HCT116 (cell line): ENCODE measurements at regions not wholly inside any gene's neighbourhood (a gene's known extent, or its start where the extent isn't known, plus 50 kb on each side); places are given as distances from the start of the nearest gene placed in this dataset.

Experiments used
- ATAC-seq: fragments of 200-7000 bp; cut with Tn5 transposase; 2 replicates; pipeline ENCODE4 v1.9.1; 2020; ENCODE audit warnings: mild to moderate bottlenecking, moderate library complexity
- BruUV-seq: library from RNA; stranded (reverse); fragments of 400-500 nt; replicated peaks from 2 replicates; lab custom pipeline; 2021; lab: Mats Ljungman, UMichigan
- CTCF ChIA-PET: fragments of 300-600 bp; sonication (Branson Sonifier 250); formaldehyde crosslinking; loops from one replicate; lab custom pipeline; 2021; ENCODE audit warnings: antibody characterized with exemption; lab: Charles Lee
- POLR2A ChIA-PET: fragments of 300-600, 350-600 bp; sonication (Branson Sonifier 250); formaldehyde crosslinking; loops from one replicate; lab custom pipeline; 2021; ENCODE audit warnings: antibody characterized with exemption; lab: Charles Lee
- RAD21 ChIA-PET, 2 experiments: fragments of 300-600 bp; sonication (Branson Sonifier 250); formaldehyde crosslinking; loops; one replicate each; lab custom pipeline; 2023; ENCODE audit warnings: low total read pairs in 2 of 2; ENCODE audit not compliant: uncharacterized antibody in 2 of 2, unreplicated experiment in 2 of 2, low non-redundant PET in 1 of 2; lab: Charles Lee
- DNase-seq: peaks from one replicate; pipeline ENCODE4 v3.0.0-alpha.2; 2010; ENCODE audit warnings: low read depth, low spot score
- H2AFZ ChIP-seq: fragments of 200-600 bp; shearing (Covaris generic), sonication (generic); 2 replicates; pipeline ENCODE4 v1.6.1; 2017; ENCODE audit warnings: low read depth, mixed run types, mixed read lengths, antibody characterized with exemption, low read length; ENCODE audit not compliant: poor library complexity, severe bottlenecking
- H3K27ac ChIP-seq: 2 replicates; pipeline ENCODE4 v1.5.1; 2012; ENCODE audit warnings: low read depth, low read length
- H3K27me3 ChIP-seq: fragments of 200-600 bp; sonication (generic); 2 replicates; pipeline ENCODE4 v1.6.1; 2016; ENCODE audit warnings: mixed run types, low read length, mixed read lengths; ENCODE audit not compliant: insufficient read depth
- H3K36me3 ChIP-seq, 2 experiments: fragments of 200-500 bp in 1 of 2; fragments of 200-600 bp in 1 of 2; sonication (Bioruptor generic) in 1 of 2; sonication (generic) in 1 of 2; 2 replicates each; pipeline versions ENCODE4 v1.5.1 to v1.6.1; 2014 to 2016; ENCODE audit warnings: low read length in 2 of 2, inconsistent platforms in 1 of 2, mixed read lengths in 1 of 2, mixed run types in 1 of 2; ENCODE audit not compliant: insufficient read depth in 2 of 2, control insufficient read depth in 1 of 2
- H3K4me1 ChIP-seq, 2 experiments: fragments of 200-600 bp in 1 of 2; sonication (generic) in 1 of 2; 2 replicates each; pipeline versions ENCODE4 v1.5.1 to v1.6.1; 2012 to 2017; ENCODE audit warnings: low read length in 2 of 2, inconsistent platforms in 1 of 2, mild to moderate bottlenecking in 1 of 2, mixed read lengths in 1 of 2, mixed run types in 1 of 2, moderate library complexity in 1 of 2; ENCODE audit not compliant: insufficient read depth in 2 of 2, control insufficient read depth in 1 of 2
- H3K4me2 ChIP-seq: fragments of 200-600 bp; sonication (generic); 2 replicates; pipeline ENCODE4 v1.6.1; 2017; ENCODE audit warnings: mixed run types, low read length, mixed read lengths
- H3K4me3 ChIP-seq, 2 experiments: fragments of 200-600 bp in 1 of 2; sonication (generic) in 1 of 2; replicated peaks in 1 of 2; 2 replicates each; pipeline ENCODE4 v1.5.1; 2011 to 2016; ENCODE audit warnings: low read length in 2 of 2, control low read depth in 1 of 2, low read depth in 1 of 2, mild to moderate bottlenecking in 1 of 2, mixed read lengths in 1 of 2, mixed run types in 1 of 2
- H3K79me2 ChIP-seq: fragments of 200-600 bp; sonication (generic); 2 replicates; pipeline ENCODE4 v1.6.1; 2017; ENCODE audit warnings: mild to moderate bottlenecking, mixed run types, low read length, moderate library complexity, mixed read lengths; ENCODE audit not compliant: insufficient read depth
- H3K9ac ChIP-seq: fragments of 200-600 bp; sonication (generic); 2 replicates; pipeline ENCODE4 v1.6.1; 2016; ENCODE audit warnings: low read length, mixed read lengths
- H3K9me2 ChIP-seq: fragments of 200-600 bp; sonication (generic), shearing (Covaris generic); 2 replicates; pipeline ENCODE4 v1.6.1; 2017; ENCODE audit warnings: mixed run types, mild to moderate bottlenecking, moderate library complexity; ENCODE audit not compliant: insufficient read depth
- H3K9me3 ChIP-seq, 2 experiments: fragments of 200-500 bp in 1 of 2; fragments of 200-600 bp in 1 of 2; sonication (Bioruptor generic) in 1 of 2; sonication (generic) in 1 of 2; 2 replicates each; pipeline ENCODE4 v1.6.1; 2014 to 2017; ENCODE audit warnings: low read length in 2 of 2, mixed read lengths in 2 of 2, inconsistent platforms in 1 of 2, low read depth in 1 of 2, mild to moderate bottlenecking in 1 of 2, mixed run types in 1 of 2, moderate library complexity in 1 of 2; ENCODE audit not compliant: control insufficient read depth in 1 of 2, insufficient read depth in 1 of 2
- H4K20me1 ChIP-seq: fragments of 200-600 bp; sonication (generic), shearing (Covaris generic); 2 replicates; pipeline ENCODE4 v1.6.1; 2017; ENCODE audit warnings: mixed run types, mild to moderate bottlenecking, moderate library complexity; ENCODE audit not compliant: insufficient read depth
- EGR1 ChIP-seq: IDR thresholded peaks from 2 replicates; pipeline ENCODE4 v1.6.1; 2012; ENCODE audit warnings: low read depth
- FOSL1 ChIP-seq: IDR thresholded peaks from 2 replicates; pipeline ENCODE4 v1.6.1; 2012; ENCODE audit warnings: low read depth
- MAX ChIP-seq: IDR thresholded peaks from 2 replicates; pipeline ENCODE4 v1.6.1; 2012
- REST ChIP-seq: IDR thresholded peaks from 2 replicates; pipeline ENCODE4 v1.6.1; 2012; ENCODE audit warnings: low read depth
- SP1 ChIP-seq: IDR thresholded peaks from 2 replicates; pipeline ENCODE4 v1.6.1; 2012; ENCODE audit warnings: low read depth
- SRF ChIP-seq: IDR thresholded peaks from 2 replicates; pipeline ENCODE4 v1.6.1; 2012; ENCODE audit warnings: low read depth
- ZBTB33 ChIP-seq: IDR thresholded peaks from 2 replicates; pipeline ENCODE4 v1.6.1; 2011; ENCODE audit warnings: mild to moderate bottlenecking, low read length, moderate library complexity; ENCODE audit not compliant: insufficient replicate concordance; ENCODE audit errors: extremely low read depth
- intact Hi-C: fragments of 100-400 bp; cut with micrococcal nuclease; formaldehyde crosslinking; loops from 2 replicates; pipeline ENCODE4 v1.10.0; 2022

- H3K4me1 ChIP-seq, result no peaks in the 10 kb centered on the region
- H4K20me1 ChIP-seq, result no peaks in the 10 kb centered on the region
- no peak overlapping the region for H3K27ac ChIP-seq
- ATAC-seq (no peak), DNase-seq (no peak)
- H3K27me3 ChIP-seq, result peaks cover 22% of the 10 kb centered on the region
- intact Hi-C loops, result no loop called here
- no peak overlapping the region for H3K9ac ChIP-seq
- no TSS peak for BruUV-seq
- H3K36me3 ChIP-seq, result no peaks in the 10 kb centered on the region
- no peak overlapping the region for H3K4me3 ChIP-seq
- H3K4me2 ChIP-seq, result no peak overlapping the region
- ChIA-PET RAD21 (no interaction called here), CTCF (no interaction called here), POLR2A (no interaction called here)
- no peaks in the 10 kb centered on the region for H3K79me2 ChIP-seq
- H2AFZ ChIP-seq, result no peak overlapping the region
- H3K9me2 ChIP-seq, result no peaks in the 10 kb centered on the region
- no peaks in the 10 kb centered on the region for H3K9me3 ChIP-seq
- TF ChIP-seq FOSL1, result no peak
- no peak for TF ChIP-seq MAX
- no peak for TF ChIP-seq SRF
- TF ChIP-seq SP1, result no peak
- no peak for TF ChIP-seq EGR1
- no peak for TF ChIP-seq REST
- no peak for TF ChIP-seq ZBTB33
Observed at GRCh38 chr20:23279836-23280235, 70.8 kb upstream of the NXT1 start.
